Gastroesophageal sphincter (tissue), 3 donors: ENCODE measurements at regions not wholly inside any gene's neighbourhood (a gene's known extent, or its start where the extent isn't known, plus 50 kb on each side); places are given as distances from the start of the nearest gene placed in this dataset.

Source experiments
- POLR2AphosphoS5 ChIP-seq: sonication (generic); formaldehyde crosslinking; IDR thresholded peaks from one replicate; pipeline ENCODE4 v1.6.1; 2017; ENCODE audit warnings: antibody characterized with exemption
- TF ChIP-seq, protein P1 (sequence below), 4 experiments: fragments of 200-600 bp in 2 of 4; fragments of 450-650 bp in 2 of 4; sonication (generic) in 1 of 4; IDR thresholded peaks; one replicate each; pipeline ENCODE4 v1.5.1; 2017 to 2019; ENCODE audit warnings: antibody characterized with exemption in 4 of 4, mild to moderate bottlenecking in 2 of 4, moderate library complexity in 2 of 4

DNA sequence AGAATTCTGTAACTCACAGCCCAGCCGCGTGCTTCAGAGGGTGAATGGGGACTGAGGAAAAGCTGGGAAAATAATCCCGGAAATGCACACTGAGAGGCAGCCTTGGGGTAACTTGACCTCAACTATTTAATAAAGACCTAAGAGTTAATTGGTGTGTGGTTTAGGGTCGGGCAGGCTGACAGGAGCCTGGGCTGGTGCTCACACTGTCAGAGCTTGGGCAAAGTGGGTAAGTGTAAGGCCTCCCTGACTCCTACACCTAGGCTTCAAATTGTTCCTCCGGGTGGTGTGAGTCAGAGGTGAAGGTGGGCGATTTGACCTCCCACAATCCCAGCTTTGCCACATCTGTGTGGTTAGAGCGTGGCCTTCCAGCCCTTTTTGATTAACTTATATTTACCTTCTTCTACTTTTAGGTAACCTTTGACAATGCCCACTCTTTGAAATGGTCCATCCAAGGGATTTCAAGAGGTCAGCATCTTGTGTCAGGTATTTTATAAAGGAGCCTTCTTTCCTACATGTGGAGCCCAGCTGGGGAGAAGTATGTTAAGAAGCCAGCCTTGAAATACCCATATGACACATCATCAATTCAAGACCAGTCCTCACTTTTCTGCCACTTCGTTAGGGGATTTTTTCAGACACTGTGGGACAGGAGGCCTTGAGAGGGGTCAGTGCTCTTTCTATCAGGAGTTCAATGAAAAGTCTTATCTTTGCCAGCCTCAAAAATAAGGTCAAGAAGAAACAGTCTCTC lies 114.2 kb downstream of the NUFIP1 start:
- TF ChIP-seq, protein P1, sequence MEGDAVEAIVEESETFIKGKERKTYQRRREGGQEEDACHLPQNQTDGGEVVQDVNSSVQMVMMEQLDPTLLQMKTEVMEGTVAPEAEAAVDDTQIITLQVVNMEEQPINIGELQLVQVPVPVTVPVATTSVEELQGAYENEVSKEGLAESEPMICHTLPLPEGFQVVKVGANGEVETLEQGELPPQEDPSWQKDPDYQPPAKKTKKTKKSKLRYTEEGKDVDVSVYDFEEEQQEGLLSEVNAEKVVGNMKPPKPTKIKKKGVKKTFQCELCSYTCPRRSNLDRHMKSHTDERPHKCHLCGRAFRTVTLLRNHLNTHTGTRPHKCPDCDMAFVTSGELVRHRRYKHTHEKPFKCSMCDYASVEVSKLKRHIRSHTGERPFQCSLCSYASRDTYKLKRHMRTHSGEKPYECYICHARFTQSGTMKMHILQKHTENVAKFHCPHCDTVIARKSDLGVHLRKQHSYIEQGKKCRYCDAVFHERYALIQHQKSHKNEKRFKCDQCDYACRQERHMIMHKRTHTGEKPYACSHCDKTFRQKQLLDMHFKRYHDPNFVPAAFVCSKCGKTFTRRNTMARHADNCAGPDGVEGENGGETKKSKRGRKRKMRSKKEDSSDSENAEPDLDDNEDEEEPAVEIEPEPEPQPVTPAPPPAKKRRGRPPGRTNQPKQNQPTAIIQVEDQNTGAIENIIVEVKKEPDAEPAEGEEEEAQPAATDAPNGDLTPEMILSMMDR (IDR thresholded peaks at IDR 0.05), result no peak
- TF ChIP-seq POLR2AphosphoS5, result no peak
